ENCODE measurements at regions not wholly inside any gene's neighbourhood (a gene's known extent, or its start where the extent isn't known, plus 50 kb on each side); places are given as distances from the start of the nearest gene placed in this dataset.
A peak's percentile ranks its signal among the peaks of the same experiment; 100 is the strongest.

DNA sequence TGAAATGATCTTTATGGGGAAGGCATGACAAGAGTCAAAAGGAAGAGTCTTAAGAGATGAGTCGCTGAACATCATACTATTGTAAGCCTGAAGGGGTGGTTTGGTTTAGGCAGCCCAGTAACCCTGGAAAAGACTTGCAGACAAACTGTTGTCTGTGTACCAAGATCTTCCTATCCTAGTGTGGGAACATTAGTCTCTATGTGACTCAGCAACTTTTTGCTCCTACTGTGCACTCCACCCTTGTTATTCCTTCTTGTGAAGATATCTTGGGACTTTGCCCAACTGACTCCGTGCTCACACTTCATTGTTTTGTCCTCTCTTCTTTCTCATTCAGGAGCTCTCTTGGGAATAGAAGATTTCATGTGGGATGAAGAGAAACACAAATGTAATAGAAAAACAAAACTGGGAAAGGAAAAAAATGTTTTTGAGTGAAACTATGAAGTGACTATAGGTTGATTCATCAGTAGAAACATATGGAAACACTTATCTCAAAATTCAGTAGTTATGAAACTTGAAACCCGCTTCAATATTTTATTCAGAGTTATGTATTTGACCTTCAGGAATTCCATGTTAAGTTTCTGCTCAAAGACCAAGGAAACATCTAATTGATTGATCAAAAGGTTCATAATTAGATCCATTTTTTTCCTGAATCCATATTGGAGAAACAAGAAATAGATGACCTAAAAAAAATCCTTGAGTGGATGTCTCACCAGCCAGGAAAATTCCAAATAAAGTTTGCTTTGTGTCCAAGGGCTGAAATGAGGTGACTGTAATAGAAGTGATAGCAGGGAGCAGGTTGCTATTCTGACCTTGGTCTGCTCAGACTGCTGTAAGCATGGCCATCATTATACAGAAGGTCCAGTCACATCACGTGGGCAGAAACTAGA is 67.2 kb downstream of the BTG1 start:
- no peak for TF ChIP-seq POLR2AphosphoS5 (IDR thresholded peaks at IDR 0.05; ENCODE audit: low read depth)
- TF ChIP-seq SPI1 (IDR thresholded peaks at IDR 0.05; ENCODE audit: borderline replicate concordance, low read depth): no peak
- TF ChIP-seq, protein P1, sequence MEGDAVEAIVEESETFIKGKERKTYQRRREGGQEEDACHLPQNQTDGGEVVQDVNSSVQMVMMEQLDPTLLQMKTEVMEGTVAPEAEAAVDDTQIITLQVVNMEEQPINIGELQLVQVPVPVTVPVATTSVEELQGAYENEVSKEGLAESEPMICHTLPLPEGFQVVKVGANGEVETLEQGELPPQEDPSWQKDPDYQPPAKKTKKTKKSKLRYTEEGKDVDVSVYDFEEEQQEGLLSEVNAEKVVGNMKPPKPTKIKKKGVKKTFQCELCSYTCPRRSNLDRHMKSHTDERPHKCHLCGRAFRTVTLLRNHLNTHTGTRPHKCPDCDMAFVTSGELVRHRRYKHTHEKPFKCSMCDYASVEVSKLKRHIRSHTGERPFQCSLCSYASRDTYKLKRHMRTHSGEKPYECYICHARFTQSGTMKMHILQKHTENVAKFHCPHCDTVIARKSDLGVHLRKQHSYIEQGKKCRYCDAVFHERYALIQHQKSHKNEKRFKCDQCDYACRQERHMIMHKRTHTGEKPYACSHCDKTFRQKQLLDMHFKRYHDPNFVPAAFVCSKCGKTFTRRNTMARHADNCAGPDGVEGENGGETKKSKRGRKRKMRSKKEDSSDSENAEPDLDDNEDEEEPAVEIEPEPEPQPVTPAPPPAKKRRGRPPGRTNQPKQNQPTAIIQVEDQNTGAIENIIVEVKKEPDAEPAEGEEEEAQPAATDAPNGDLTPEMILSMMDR (IDR thresholded peaks at IDR 0.05; ENCODE audit: insufficient read depth, low read length): no peak
- TF ChIP-seq, protein P2, sequence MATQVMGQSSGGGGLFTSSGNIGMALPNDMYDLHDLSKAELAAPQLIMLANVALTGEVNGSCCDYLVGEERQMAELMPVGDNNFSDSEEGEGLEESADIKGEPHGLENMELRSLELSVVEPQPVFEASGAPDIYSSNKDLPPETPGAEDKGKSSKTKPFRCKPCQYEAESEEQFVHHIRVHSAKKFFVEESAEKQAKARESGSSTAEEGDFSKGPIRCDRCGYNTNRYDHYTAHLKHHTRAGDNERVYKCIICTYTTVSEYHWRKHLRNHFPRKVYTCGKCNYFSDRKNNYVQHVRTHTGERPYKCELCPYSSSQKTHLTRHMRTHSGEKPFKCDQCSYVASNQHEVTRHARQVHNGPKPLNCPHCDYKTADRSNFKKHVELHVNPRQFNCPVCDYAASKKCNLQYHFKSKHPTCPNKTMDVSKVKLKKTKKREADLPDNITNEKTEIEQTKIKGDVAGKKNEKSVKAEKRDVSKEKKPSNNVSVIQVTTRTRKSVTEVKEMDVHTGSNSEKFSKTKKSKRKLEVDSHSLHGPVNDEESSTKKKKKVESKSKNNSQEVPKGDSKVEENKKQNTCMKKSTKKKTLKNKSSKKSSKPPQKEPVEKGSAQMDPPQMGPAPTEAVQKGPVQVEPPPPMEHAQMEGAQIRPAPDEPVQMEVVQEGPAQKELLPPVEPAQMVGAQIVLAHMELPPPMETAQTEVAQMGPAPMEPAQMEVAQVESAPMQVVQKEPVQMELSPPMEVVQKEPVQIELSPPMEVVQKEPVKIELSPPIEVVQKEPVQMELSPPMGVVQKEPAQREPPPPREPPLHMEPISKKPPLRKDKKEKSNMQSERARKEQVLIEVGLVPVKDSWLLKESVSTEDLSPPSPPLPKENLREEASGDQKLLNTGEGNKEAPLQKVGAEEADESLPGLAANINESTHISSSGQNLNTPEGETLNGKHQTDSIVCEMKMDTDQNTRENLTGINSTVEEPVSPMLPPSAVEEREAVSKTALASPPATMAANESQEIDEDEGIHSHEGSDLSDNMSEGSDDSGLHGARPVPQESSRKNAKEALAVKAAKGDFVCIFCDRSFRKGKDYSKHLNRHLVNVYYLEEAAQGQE (IDR thresholded peaks at IDR 0.05; ENCODE audit: insufficient replicate concordance, low read depth): no peak
- TF ChIP-seq GABPA (IDR thresholded peaks at IDR 0.05; ENCODE audit: low read depth): no peak
- no peak for DNase-seq (ENCODE audit: low read depth in 1 of 2, low spot score in 1 of 2)

DNA sequence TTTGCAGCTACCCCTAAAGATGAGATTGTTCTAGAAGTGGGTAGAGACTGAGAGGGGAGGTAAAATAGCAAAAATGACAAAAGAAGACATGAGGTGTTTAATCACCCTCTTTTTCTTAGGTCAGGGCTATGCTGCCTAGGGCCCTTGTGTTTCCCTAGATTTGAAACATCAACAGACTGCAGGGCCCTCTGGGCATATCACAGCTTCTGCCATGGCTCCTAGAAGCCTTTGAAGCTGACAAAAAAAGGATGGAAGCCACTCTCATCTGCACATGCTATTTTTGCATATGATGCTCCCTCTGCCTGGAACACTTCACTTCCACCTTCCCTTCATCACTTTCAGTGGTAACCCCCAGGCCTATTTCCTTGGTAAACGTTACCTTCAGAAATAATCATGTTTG is 68.1 kb downstream of the BTG1 start:
- TF ChIP-seq, protein P1 (IDR thresholded peaks at IDR 0.05; ENCODE audit: insufficient read depth, low read length): no peak
- TF ChIP-seq, protein P2 (IDR thresholded peaks at IDR 0.05; ENCODE audit: insufficient replicate concordance, low read depth): no peak
- no peak for TF ChIP-seq POLR2AphosphoS5 (IDR thresholded peaks at IDR 0.05; ENCODE audit: low read depth)
- no peak for TF ChIP-seq SPI1 (IDR thresholded peaks at IDR 0.05; ENCODE audit: borderline replicate concordance, low read depth)
- no peak for TF ChIP-seq GABPA (IDR thresholded peaks at IDR 0.05; ENCODE audit: low read depth)
- no peak overlapping the region for H3K27ac ChIP-seq (replicated peaks)

More for the DNA sequence above, 67.2 kb downstream of the BTG1 start:
- Histone ChIP-seq H3K27ac (replicated peaks) (peak overlapping the region; percentile 43), H3K4me3 (replicated peaks; ENCODE audit: insufficient read depth, low read length) (no peak overlapping the region), H3K27me3 (ENCODE audit: insufficient read depth, poor library complexity, severe bottlenecking) (no peaks in the 10 kb centered on the region)

DNA sequence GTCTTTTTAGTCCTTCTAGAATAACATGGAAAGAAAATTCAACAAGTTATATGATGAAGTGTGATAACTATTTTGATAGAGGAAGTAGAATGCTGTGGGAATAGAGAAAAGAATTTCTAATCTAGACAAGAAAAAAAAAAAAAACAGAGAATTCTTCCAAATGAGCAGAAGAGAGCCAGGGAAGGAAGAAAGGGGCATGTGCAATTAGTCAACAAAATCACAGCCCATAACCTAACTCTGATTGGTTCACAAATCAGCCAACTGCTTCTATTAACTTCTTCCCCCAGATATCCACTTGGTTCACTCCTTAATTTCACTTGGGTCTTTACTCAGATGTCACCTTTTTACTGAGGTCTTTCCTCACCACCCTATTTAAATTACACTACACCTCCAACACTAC is 69.5 kb downstream of the BTG1 start:
- H3K27me3 ChIP-seq (ENCODE audit: insufficient read depth, poor library complexity, severe bottlenecking): no peaks in the 10 kb centered on the region
- no peak for DNase-seq (ENCODE audit: low read depth in 1 of 2, low spot score in 1 of 2)
- H3K4me3 ChIP-seq (replicated peaks; ENCODE audit: insufficient read depth, low read length): no peak overlapping the region
- no peak for TF ChIP-seq POLR2AphosphoS5 (IDR thresholded peaks at IDR 0.05; ENCODE audit: low read depth)
- TF ChIP-seq, protein P2 (IDR thresholded peaks at IDR 0.05; ENCODE audit: insufficient replicate concordance, low read depth): no peak
- TF ChIP-seq GABPA (IDR thresholded peaks at IDR 0.05; ENCODE audit: low read depth): no peak
- no peak for TF ChIP-seq SPI1 (IDR thresholded peaks at IDR 0.05; ENCODE audit: borderline replicate concordance, low read depth)
- TF ChIP-seq, protein P1 (IDR thresholded peaks at IDR 0.05; ENCODE audit: insufficient read depth, low read length): no peak
- H3K27ac ChIP-seq (replicated peaks): no peak overlapping the region

More for the DNA sequence above, 68.1 kb downstream of the BTG1 start:
- Histone ChIP-seq H3K27me3 (ENCODE audit: insufficient read depth, poor library complexity, severe bottlenecking) (no peaks in the 10 kb centered on the region), H3K4me3 (replicated peaks; ENCODE audit: insufficient read depth, low read length) (no peak overlapping the region)
- DNase-seq (ENCODE audit: low read depth in 1 of 2, low spot score in 1 of 2): no peak
